ENCODE measurements at regions not wholly inside any gene's neighbourhood (a gene's known extent, or its start where the extent isn't known, plus 50 kb on each side); places are given as distances from the start of the nearest gene placed in this dataset.
A peak's percentile ranks its signal among the peaks of the same experiment; 100 is the strongest.

- Histone ChIP-seq H3K4me1 (peaks cover 10% of the 10 kb centered on the region; the same call in 1 of the 3 replicates), H3K27ac (no peak overlapping the region), H3K9me3 (peaks cover 8% of the 10 kb centered on the region; the same call in 2 of the 3 replicates), H3K4me3 (no peak overlapping the region), H3K4me2 (peak overlapping the region; percentile 48; the same call in 2 of the 3 replicates)
- FAIRE-seq (no peak), DNase-seq (ENCODE audit: low read depth in 1 of 2, low spot score in 1 of 2) (no peak), ATAC-seq (no peak)
- POLR2A ChIA-PET = no interaction called here
- TF ChIP-seq KDM1A (IDR thresholded peaks at IDR 0.05; ENCODE audit: low read depth) (no peak), CHD4 (IDR thresholded peaks at IDR 0.05; ENCODE audit: borderline replicate concordance) (no peak), FOXS1 (CRISPR knock-in tag; IDR thresholded peaks at IDR 0.05) (no peak), TP53 (CRISPR knock-in tag; IDR thresholded peaks at IDR 0.05) (no peak)
- TF ChIP-seq, protein P1, sequence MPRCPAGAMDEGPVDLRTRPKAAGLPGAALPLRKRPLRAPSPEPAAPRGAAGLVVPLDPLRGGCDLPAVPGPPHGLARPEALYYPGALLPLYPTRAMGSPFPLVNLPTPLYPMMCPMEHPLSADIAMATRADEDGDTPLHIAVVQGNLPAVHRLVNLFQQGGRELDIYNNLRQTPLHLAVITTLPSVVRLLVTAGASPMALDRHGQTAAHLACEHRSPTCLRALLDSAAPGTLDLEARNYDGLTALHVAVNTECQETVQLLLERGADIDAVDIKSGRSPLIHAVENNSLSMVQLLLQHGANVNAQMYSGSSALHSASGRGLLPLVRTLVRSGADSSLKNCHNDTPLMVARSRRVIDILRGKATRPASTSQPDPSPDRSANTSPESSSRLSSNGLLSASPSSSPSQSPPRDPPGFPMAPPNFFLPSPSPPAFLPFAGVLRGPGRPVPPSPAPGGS (IDR thresholded peaks at IDR 0.05) = no peak
- CTCF ChIA-PET = no interaction called here
- WGBS (ENCODE audit: missing lambda C conversion rate) = 62% methylated on average over 7 of the region's 7 CpGs
These were observed 104.2 kb upstream of the PFN2 start for GRCh38 chr3:150074697-150075416.

- DNase-seq (ENCODE audit: low read depth in 1 of 2, low spot score in 1 of 2) = no peak
- Histone ChIP-seq H3K4me1 (peaks cover 5% of the 10 kb centered on the region; the same call in 1 of the 3 replicates), H3K4me2 (peak overlapping the region; percentile 48; the same call in 2 of the 3 replicates), H3K27ac (no peak overlapping the region), H3K9me3 (peaks cover 8% of the 10 kb centered on the region; the same call in 2 of the 3 replicates), H3K4me3 (no peak overlapping the region)
- TF ChIP-seq POLR2AphosphoS2 (conservative IDR thresholded peaks at IDR 0.05; ENCODE audit: low read length) (no peak), HES2 (IDR thresholded peaks at IDR 0.05) (no peak), RFX5 (IDR thresholded peaks at IDR 0.05) (no peak), KDM1A (IDR thresholded peaks at IDR 0.05; ENCODE audit: low read depth) (no peak), CHD4 (IDR thresholded peaks at IDR 0.05; ENCODE audit: borderline replicate concordance) (no peak), USF2 (IDR thresholded peaks at IDR 0.05) (no peak), HEYL (CRISPR knock-in tag; IDR thresholded peaks at IDR 0.05) (no peak), FOSL2 (IDR thresholded peaks at IDR 0.05) (no peak), FOSL2 (CRISPR knock-in tag; IDR thresholded peaks at IDR 0.05) (no peak), JUN (IDR thresholded peaks at IDR 0.05) (no peak)
- TF ChIP-seq, protein P2, sequence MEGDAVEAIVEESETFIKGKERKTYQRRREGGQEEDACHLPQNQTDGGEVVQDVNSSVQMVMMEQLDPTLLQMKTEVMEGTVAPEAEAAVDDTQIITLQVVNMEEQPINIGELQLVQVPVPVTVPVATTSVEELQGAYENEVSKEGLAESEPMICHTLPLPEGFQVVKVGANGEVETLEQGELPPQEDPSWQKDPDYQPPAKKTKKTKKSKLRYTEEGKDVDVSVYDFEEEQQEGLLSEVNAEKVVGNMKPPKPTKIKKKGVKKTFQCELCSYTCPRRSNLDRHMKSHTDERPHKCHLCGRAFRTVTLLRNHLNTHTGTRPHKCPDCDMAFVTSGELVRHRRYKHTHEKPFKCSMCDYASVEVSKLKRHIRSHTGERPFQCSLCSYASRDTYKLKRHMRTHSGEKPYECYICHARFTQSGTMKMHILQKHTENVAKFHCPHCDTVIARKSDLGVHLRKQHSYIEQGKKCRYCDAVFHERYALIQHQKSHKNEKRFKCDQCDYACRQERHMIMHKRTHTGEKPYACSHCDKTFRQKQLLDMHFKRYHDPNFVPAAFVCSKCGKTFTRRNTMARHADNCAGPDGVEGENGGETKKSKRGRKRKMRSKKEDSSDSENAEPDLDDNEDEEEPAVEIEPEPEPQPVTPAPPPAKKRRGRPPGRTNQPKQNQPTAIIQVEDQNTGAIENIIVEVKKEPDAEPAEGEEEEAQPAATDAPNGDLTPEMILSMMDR (IDR thresholded peaks at IDR 0.05) = no peak
- TF ChIP-seq, protein P3, sequence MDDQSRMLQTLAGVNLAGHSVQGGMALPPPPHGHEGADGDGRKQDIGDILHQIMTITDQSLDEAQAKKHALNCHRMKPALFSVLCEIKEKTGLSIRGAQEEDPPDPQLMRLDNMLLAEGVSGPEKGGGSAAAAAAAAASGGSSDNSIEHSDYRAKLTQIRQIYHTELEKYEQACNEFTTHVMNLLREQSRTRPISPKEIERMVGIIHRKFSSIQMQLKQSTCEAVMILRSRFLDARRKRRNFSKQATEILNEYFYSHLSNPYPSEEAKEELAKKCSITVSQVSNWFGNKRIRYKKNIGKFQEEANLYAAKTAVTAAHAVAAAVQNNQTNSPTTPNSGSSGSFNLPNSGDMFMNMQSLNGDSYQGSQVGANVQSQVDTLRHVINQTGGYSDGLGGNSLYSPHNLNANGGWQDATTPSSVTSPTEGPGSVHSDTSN (IDR thresholded peaks at IDR 0.05) = no peak
- WGBS (ENCODE audit: missing lambda C conversion rate) = 80% methylated on average over 3 of the region's 3 CpGs
- ChIA-PET POLR2A (no interaction called here), CTCF (no interaction called here)
- no peak for ATAC-seq
- no peak for FAIRE-seq
These were observed 103.6 kb upstream of the PFN2 start for GRCh38 chr3:150074277-150074676.

- ChIA-PET POLR2A (no interaction called here), CTCF (no interaction called here)
- DNase-seq (ENCODE audit: low read depth in 1 of 2, low spot score in 1 of 2) (no peak), ATAC-seq (no peak), FAIRE-seq (no peak)
- H3K4me1 ChIP-seq = no peaks in the 10 kb centered on the region
- no peak overlapping the region for H3K4me3 ChIP-seq
- no peak overlapping the region for H3K4me2 ChIP-seq
- TF ChIP-seq, protein P4, sequence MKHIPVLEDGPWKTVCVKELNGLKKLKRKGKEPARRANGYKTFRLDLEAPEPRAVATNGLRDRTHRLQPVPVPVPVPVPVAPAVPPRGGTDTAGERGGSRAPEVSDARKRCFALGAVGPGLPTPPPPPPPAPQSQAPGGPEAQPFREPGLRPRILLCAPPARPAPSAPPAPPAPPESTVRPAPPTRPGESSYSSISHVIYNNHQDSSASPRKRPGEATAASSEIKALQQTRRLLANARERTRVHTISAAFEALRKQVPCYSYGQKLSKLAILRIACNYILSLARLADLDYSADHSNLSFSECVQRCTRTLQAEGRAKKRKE (CRISPR knock-in tag; IDR thresholded peaks at IDR 0.05; ENCODE audit: low read depth) = no peak
- TF ChIP-seq HES2 (IDR thresholded peaks at IDR 0.05) = no peak
- no peak for TF ChIP-seq NFE2L2 (conservative IDR thresholded peaks at IDR 0.05; ENCODE audit: low read length)
- TF ChIP-seq RAD21 (conservative IDR thresholded peaks at IDR 0.05 in 1 of 2, IDR thresholded peaks at IDR 0.05 in 1 of 2) = no peak
- no peak for TF ChIP-seq MYC (IDR thresholded peaks at IDR 0.05; ENCODE audit: borderline replicate concordance, low read length)
- no peak for TF ChIP-seq ZNF302 (CRISPR knock-in tag; IDR thresholded peaks at IDR 0.05)
- no peak for TF ChIP-seq NR3C1 (IDR thresholded peaks at IDR 0.05)
- peaks cover 8% of the 10 kb centered on the region; the same call in 2 of the 3 replicates for H3K9me3 ChIP-seq
- 86% methylated on average over 1 of the region's 1 CpG for WGBS (ENCODE audit: missing lambda C conversion rate)
- H3K27ac ChIP-seq = no peak overlapping the region
These were observed 102.8 kb upstream of the PFN2 start for GRCh38 chr3:150073513-150073912.

Measured in A549 (cell line).